KMS-11 (cell line): ENCODE measurements at regions not wholly inside any gene's neighbourhood (a gene's known extent, or its start where the extent isn't known, plus 50 kb on each side); places are given as distances from the start of the nearest gene placed in this dataset.

Experiments used
- H2AFZ ChIP-seq: fragments of 200-600 bp; sonication (generic); 2 replicates; pipeline ENCODE4 v1.6.1; 2016; ENCODE audit warnings: antibody characterized with exemption, mixed run types, low read depth
- H3K27ac ChIP-seq: fragments of 200-600 bp; sonication (generic); 2 replicates; pipeline ENCODE4 v1.6.1; 2016; ENCODE audit warnings: mild to moderate bottlenecking, mixed run types
- H3K27me3 ChIP-seq: fragments of 200-600 bp; sonication (generic); 2 replicates; pipeline ENCODE4 v1.6.1; 2017; ENCODE audit warnings: mild to moderate bottlenecking, low read depth, mixed run types, moderate library complexity; ENCODE audit not compliant: insufficient read depth
- H3K36me3 ChIP-seq: fragments of 200-600 bp; sonication (generic); 2 replicates; pipeline ENCODE4 v1.6.1; 2017; ENCODE audit warnings: mild to moderate bottlenecking, mixed run types; ENCODE audit not compliant: insufficient read depth
- H3K4me1 ChIP-seq: fragments of 200-600 bp; sonication (generic); 2 replicates; pipeline ENCODE4 v1.6.1; 2016; ENCODE audit warnings: mild to moderate bottlenecking, low read depth, mixed run types; ENCODE audit not compliant: poor library complexity, severe bottlenecking
- H3K4me2 ChIP-seq: fragments of 200-600 bp; sonication (generic); 2 replicates; pipeline ENCODE4 v1.7.0; 2016; ENCODE audit warnings: mild to moderate bottlenecking, mixed run types
- H3K4me3 ChIP-seq: fragments of 200-600 bp; sonication (generic); IDR thresholded peaks from 2 replicates; pipeline ENCODE4 v1.6.1; 2017; ENCODE audit warnings: low read depth, low read length, mixed read lengths; ENCODE audit not compliant: insufficient read depth
- H3K79me2 ChIP-seq: fragments of 200-600 bp; sonication (generic); 2 replicates; pipeline ENCODE4 v1.6.1; 2016; ENCODE audit warnings: low read depth, mixed run types; ENCODE audit not compliant: insufficient read depth
- H3K9ac ChIP-seq: fragments of 200-600 bp; sonication (generic); 2 replicates; pipeline ENCODE4 v1.6.1; 2016; ENCODE audit warnings: mild to moderate bottlenecking, mixed run types
- H4K20me1 ChIP-seq: fragments of 200-600 bp; sonication (generic); 2 replicates; pipeline ENCODE4 v1.6.1; 2016; ENCODE audit warnings: mild to moderate bottlenecking, mixed run types; ENCODE audit not compliant: insufficient read depth
- CTCF ChIP-seq: fragments of 200-600 bp; sonication (generic); conservative IDR thresholded peaks from 2 replicates; pipeline ENCODE4 v1.6.1; 2017; ENCODE audit warnings: low read depth, mild to moderate bottlenecking, antibody characterized with exemption, low read length, moderate library complexity, mixed read lengths

- no peak overlapping the region for H3K9ac ChIP-seq
- TF ChIP-seq CTCF = no peak
- no peaks in the 10 kb centered on the region for H3K4me1 ChIP-seq
- no peaks in the 10 kb centered on the region for H3K36me3 ChIP-seq
- no peak overlapping the region for H2AFZ ChIP-seq
- H3K79me2 ChIP-seq = no peaks in the 10 kb centered on the region
- H4K20me1 ChIP-seq = no peaks in the 10 kb centered on the region
- H3K27ac ChIP-seq = no peak overlapping the region
- no peak overlapping the region for H3K4me2 ChIP-seq
- H3K27me3 ChIP-seq = no peaks in the 10 kb centered on the region
- no peak overlapping the region for H3K4me3 ChIP-seq
These were observed 78.3 kb upstream of the HAO2 start for GRCh38 chr1:119290297-119290696.

GRCh38 chr1:119291611-119292206 is 76.9 kb upstream of the HAO2 start:
- Histone ChIP-seq H4K20me1 (no peaks in the 10 kb centered on the region), H3K36me3 (no peaks in the 10 kb centered on the region)
- no peak for TF ChIP-seq CTCF

DNA sequence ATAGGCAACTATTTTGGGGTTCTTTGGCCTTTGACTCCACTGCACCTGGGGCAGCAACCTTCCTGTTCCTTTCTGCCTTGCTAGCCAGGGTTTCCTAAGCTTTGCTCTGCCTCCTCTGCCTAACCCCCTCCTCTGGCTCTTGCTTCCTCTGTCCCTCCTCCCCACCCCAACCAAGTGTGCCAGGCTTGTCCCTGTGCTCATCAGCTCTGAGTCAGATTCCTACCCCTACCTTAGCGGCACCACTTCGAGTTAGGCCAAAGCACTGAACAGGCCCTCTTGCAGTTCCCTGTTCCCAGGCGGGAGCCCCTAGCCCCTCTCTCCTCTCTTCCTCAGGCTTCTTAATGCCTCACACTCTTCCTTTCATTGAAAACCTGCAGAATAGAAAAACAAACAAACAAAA is 74.8 kb upstream of the HAO2 start:
- Histone ChIP-seq H3K9ac (no peak overlapping the region), H3K4me3 (no peak overlapping the region), H3K27ac (no peak overlapping the region), H4K20me1 (no peaks in the 10 kb centered on the region), H3K4me1 (peaks cover 13% of the 10 kb centered on the region), H3K79me2 (no peaks in the 10 kb centered on the region), H3K36me3 (no peaks in the 10 kb centered on the region), H2AFZ (no peak overlapping the region), H3K4me2 (no peak overlapping the region), H3K27me3 (no peaks in the 10 kb centered on the region)
- no peak for TF ChIP-seq CTCF

More at GRCh38 chr1:119291611-119292206, 76.9 kb upstream of the HAO2 start:
- no peak overlapping the region for H2AFZ ChIP-seq
- H3K4me3 ChIP-seq = no peak overlapping the region
- no peak overlapping the region for H3K9ac ChIP-seq
- no peak overlapping the region for H3K4me2 ChIP-seq
- H3K4me1 ChIP-seq = no peaks in the 10 kb centered on the region
- H3K79me2 ChIP-seq = no peaks in the 10 kb centered on the region
- no peak overlapping the region for H3K27ac ChIP-seq
- no peaks in the 10 kb centered on the region for H3K27me3 ChIP-seq

GRCh38 chr1:119294199-119294598 is 74.4 kb upstream of the HAO2 start:
- H2AFZ ChIP-seq = no peak overlapping the region
- H3K9ac ChIP-seq = no peak overlapping the region
- H3K4me2 ChIP-seq = no peak overlapping the region
- no peak overlapping the region for H3K4me3 ChIP-seq
- no peaks in the 10 kb centered on the region for H3K27me3 ChIP-seq
- H4K20me1 ChIP-seq = no peaks in the 10 kb centered on the region
- H3K27ac ChIP-seq = no peak overlapping the region
- no peaks in the 10 kb centered on the region for H3K36me3 ChIP-seq
- peaks cover 16% of the 10 kb centered on the region for H3K4me1 ChIP-seq
- no peaks in the 10 kb centered on the region for H3K79me2 ChIP-seq
- TF ChIP-seq CTCF = no peak
